COLO668 (cell line): ENCODE measurements at regions not wholly inside any gene's neighbourhood (a gene's known extent, or its start where the extent isn't known, plus 50 kb on each side); places are given as distances from the start of the nearest gene placed in this dataset.

Source experiments
- DNase-seq: peaks from one replicate; lab custom pipeline; 2025; ENCODE audit not compliant: unreplicated experiment; lab: John Stamatoyannopoulos, UW

DNA sequence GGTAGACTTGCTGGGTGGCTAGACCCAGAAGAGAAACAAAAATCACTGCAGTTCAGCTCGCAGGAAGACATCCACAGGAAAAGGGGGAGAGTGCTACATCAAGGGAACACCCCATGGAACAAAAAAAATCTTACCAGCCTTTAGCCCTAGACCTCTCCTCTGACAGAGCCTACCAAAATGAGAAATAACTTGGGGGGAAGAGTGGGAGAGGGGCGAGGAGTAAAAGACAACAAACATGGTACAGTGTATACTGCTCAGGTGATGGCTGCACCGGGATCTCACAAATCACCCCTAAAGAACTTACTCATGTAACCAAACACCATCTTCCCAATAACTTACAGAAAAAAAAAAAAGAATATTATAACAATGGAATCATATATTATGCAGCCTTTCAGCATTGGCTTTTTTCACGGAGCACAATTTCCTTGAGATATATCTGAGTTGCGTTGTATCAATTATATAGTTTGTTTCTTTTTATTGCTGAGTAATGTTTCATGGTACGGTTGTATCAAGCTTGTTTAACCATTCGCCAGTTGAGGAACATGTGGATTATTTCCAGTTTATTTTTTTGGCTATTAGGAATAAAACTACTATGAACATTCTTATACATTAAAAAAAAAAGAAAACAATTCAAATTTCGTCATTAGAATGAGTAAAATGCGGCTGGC is 90.9 kb downstream of the ZNF280B start:
- DNase-seq: no peak

DNA sequence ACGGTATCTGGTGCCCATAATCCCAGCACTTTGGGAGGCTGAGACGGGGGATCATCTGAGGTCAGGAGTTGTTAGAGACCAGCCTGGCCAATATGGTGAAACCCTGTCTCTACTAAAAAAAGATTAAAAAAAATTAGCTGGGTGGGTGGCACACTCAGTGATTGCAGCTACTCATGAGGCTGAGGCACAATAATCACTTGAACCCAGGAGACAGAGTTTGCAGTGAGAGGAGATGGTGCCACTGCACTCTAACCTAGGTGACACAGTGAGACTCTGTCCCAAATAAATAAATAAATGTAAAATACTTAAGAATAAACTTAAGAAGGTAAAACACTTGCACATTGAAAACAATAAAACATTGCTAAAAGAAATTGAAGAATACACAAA is 90.4 kb downstream of the ZNF280B start:
- DNase-seq: no peak

DNA sequence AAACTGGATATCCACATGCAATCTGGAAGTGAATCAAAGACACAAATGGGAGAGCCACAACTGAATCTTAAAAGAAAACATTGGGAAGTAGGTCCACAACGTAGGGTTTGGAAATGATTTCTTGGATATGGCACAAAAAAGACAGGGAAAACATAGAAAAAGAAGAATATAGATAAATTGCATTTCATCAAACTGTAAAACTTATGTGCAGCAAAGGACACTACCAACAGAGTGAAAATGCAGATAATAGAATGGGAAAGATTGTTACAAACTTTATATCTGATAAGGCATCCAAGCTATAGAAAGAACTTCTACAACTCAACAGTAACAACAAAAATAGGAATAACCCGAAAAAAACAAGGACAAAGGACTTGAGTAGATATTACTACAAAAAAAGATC is 89.6 kb downstream of the ZNF280B start:
- no peak for DNase-seq

DNA sequence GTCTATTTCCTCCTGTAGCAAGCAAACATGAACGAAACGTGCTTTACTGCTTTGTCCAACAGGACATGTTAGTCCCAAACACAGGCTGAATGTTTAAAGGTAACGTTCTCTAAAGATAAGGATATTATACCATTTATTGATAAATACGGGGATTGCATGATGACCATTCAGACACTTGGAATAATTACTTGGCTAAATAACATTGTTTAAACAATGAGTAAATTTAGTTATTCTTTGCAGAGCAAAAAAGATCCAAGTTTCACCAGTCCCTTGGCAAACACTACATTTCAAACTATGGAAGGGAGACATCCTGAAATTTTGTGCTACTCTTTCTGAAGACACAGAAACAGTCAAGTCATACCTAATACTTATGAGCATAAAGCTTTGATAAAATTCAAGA is 88.0 kb downstream of the ZNF280B start:
- DNase-seq: no peak

DNA sequence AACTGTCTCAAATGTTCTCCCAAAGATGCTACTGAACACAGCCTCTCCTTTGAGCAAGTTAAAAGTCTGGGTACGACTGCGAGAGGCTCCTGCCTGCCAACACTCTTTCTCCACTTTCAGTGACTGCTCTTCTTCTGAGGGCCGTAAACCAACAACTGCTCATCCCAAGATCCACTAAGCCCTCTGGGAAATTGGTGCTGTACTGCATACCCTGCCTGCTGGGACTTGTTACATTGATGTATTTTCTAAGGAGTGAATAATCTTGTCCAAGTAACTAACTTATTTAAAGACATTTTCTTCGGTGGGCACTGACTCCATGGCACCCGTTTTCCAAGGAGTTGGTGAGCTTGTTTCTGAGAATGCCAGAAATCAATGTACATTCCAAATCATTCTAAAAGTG is 87.2 kb downstream of the ZNF280B start:
- no peak for DNase-seq

DNA sequence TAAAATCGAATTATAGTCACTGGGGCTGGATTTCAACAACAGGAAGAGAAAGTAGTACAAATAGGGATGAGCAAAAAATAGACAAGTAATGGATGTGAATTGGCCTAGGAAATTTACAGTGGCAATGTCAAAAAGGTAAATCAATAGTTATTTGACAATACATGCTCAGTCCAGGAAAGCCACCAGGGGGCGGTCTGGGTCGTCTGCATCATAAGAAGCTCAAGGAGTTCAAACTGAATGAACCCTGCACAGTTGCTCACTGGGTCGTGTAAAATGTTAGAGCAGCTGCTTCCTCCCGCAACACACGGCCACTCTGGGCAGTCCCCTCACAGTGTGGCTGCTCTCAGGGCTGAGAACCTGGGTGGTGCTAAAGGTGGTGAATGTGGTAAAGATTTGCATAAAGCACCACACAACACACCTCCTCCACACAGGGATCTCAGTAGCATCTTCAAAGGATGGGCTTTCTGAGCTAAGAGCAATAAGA is 85.9 kb downstream of the ZNF280B start:
- peak; percentile 86 for DNase-seq

DNA sequence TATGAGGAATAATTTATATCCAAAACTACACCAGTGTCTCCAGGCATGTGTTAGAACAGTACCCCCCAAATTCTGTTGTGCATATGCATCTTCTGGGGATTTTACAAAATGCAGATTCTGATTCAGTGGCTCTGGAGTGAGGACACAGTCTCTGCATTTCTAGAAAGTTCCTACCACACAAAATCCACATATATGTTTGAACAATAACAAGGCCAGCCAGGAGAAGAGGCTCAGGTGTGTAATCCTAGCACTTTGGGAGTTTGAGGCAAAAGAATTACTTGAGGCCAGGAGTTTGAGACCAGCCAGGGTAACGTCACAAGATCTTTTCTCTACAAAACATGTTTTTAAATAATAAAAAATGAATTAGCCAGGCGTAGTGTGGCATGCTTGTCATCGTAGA is 84.9 kb downstream of the ZNF280B start:
- DNase-seq: no peak

DNA sequence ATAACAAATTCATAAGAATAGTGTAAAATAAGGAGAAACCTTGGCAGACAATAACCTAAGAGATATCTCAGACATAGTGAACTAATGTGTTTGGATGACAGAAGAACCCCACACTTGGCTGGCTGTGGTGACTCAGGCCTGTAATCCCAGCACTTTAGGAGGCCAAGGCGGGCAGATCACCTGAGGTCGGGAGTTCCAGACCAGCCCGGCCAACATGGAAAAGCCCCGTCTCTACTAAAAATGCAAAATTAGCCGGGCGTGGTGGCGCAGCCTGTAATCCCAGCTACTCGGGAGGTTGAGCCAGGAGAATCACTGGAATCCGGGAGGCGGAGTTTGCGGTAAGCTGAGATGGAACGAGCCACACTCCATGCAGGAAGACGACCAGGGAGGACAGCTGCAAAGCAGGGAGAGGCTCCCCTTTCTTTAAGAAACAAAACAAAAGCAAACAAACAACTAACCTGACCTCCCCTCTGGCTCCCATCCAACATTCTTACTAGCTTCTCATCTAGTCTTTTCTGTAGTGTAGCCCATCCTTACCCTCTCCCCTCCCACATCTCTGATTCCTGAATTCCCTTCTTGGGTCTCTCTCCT is 84.2 kb downstream of the ZNF280B start:
- DNase-seq: no peak

DNA sequence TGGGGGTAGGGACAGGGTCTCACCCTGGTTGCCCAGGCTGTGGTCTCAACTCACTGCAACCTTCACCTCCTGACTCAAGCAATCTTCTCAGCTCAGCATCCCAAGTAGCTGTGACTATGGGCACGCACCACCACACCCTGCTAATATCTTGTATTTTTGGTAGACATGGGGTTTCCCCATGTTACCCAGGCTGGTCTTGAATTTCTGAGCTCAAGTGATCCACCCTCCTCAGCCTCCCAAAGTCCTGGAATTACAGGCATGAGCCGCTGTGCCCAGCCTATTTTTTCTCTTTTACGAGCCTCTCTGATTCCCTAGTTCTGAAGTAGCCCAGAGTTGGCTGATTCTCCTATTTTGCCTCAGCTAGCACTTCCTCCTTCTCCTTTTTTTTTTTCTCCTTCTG is 83.6 kb downstream of the ZNF280B start:
- DNase-seq: no peak

DNA sequence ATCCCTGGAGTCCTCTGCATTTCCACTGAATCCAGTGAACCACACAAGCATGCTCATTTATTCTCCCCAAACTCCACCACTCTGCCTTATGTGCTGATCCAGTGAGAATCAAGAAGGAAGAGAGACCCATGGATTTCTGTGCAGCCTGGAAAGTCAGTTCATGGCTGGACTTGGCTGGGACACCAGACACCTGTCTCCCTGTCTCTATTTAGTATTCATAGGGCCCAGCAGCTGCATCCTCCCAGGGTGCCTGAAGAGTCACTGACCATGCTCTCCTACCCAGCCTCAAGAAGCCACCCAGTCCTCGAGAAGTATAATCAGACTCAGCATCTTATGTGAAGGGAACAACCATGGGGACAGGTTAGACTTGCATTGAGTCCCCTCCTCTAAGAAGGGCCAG is 83.2 kb downstream of the ZNF280B start:
- DNase-seq: peak; percentile 14

DNA sequence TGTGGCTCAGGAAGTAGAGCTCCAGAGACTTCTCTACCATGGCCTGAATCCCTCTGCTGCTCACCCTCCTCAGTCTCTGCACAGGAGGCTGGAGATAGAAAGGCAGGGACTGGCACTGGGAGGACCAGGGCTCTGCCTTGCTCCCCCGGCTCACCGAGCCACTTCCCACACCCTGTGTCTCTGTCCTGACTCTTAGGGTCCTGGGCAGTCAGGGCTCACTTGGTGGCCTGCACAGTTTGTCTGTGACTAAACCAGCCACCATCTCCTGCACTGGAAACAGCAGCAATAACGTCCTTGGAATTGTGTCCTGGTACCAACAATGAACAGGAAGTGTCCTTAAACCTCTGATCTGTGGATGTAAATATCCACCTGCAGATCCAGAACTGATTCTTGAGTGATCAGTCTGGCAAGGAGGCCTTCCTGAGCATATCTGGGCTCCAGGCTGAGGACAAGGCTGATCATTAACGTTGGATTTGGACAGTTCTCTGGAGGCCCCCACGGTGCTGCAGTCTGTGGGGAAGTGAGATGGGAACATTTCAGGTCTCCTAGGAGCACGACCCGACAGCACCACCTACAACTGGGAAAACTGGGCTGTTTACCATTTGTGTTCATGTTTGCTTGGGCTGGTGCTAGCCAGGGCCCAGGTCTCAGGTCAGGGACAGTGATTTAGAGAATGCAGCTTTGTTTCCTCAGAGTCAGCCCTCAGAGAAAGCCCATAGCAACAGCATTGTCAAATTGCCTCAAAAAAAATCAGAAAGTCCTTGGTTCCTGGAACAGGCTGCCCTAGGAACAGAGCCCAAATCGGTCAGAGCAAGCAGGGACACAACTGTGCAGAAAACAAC is 82.5 kb downstream of the ZNF280B start:
- no peak for DNase-seq

DNA sequence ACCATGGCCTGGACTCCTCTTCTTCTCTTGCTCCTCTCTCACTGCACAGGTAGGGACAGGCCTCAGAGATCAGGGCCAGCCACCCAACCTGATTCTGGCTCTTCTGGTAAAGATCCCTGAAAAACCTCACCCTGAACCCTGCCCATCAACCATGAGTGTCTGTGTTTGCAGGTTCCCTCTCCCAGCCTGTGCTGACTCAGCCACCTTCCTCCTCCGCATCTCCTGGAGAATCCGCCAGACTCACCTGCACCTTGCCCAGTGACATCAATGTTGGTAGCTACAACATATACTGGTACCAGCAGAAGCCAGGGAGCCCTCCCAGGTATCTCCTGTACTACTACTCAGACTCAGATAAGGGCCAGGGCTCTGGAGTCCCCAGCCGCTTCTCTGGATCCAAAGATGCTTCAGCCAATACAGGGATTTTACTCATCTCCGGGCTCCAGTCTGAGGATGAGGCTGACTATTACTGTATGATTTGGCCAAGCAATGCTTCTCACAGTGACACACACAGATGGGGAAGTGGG is 80.9 kb downstream of the ZNF280B start:
- DNase-seq: no peak

DNA sequence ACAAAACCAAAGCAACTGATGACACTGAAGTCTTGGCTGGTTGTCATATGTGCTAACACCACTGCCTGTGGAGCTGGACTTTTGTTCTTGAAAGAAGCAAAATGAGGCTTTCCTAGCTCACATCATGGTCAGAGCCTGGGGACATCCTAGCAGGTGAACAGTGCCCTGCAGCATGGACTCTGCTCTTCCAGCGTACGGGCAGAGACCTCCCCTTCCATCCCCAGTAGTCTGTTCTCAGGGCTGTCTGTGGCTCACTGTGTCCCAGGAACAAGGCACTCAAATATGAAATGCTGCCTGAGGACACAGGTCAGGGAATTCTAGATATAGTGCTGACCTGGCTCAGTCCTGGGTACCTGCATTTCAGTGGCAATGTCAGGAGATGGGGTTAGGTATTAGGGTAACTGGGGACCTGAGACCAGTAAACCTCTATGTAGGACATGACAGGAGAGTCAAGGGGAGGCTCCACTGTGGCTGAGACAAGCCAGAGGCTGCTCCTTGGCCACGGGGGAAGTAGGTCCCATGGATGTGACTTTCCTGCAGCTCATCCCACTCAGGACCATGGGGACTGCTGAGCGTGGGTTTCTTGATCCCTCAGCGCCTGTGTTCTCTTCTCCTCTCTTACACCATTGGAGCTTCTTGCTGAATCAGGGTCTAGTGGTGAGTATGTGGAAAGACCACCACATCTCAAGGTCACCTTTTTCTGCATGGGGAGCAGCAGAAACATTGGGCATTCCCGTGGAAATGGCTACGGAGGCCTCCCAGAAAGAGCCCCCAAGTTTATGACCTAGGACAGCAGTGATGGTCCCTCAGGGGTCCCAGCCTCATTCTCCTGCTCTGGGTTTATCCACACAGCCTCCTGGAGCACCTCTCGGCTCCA is 80.1 kb downstream of the ZNF280B start:
- DNase-seq: no peak

DNA sequence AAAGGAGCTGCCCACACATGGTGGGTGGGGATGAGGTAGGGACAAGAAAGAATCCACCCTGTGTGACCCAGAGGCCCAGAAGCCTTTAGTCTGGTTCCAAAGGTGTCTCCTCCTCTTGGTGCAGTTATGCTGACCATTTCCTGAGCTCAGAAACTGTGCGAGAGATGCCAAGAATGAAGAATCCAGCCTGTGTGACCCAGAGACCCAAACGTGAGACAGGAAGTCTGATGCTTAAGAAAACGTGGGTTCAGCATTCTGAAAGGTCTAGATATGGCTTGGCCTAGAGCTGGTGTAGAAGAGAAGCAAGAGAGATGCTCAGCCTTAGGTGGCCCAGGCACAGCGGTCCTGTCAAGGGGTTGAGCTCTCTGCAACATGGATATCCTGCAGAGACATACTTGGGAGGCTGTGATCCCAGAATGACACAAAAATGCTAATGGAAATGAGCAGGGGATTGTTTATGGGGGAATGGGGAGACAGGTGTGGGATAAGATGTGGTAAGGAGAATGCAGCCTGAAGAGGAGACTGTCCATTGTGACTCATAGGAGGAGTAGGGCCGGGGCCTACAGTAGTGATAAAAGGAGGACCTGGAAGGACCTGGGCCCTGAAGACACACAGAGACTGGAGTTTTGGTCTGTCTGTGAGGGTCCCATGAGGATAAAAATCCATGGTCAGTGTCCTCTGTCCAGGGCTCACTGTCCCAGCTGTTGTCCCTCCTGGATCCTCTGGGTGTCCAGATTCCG is 79.0 kb downstream of the ZNF280B start:
- DNase-seq: no peak

DNA sequence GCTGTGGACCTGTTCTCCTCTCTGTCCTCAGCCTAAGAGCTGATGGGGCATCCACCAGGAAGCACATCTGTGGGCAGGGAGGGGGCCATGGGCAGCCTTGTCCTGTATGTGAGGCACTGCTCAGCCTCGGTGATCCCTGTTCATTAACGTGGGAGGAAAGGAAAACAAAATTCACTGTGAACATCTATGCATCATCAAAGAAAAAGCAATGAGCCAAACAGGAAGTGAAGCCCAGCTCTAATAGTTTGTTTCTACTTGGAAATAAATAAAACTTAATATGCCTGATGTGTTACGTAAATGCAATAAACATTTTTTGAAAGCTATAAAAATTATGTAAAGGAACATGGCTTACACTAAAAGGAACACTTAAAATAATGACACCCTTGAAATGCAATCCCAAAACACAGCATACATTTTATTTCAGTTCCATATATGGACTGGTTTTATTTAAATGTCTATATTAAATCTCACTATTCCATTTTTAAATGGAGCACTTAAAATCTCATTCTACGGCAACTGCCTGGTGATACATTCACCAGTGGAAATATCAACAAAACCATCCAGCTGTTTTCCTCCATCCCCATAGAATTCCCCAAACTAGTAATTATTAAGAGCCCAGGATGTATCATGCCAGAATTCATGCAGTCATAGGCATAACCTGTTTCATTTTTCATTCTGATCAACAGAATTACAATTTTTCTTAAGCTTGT is 78.3 kb downstream of the ZNF280B start:
- no peak for DNase-seq

DNA sequence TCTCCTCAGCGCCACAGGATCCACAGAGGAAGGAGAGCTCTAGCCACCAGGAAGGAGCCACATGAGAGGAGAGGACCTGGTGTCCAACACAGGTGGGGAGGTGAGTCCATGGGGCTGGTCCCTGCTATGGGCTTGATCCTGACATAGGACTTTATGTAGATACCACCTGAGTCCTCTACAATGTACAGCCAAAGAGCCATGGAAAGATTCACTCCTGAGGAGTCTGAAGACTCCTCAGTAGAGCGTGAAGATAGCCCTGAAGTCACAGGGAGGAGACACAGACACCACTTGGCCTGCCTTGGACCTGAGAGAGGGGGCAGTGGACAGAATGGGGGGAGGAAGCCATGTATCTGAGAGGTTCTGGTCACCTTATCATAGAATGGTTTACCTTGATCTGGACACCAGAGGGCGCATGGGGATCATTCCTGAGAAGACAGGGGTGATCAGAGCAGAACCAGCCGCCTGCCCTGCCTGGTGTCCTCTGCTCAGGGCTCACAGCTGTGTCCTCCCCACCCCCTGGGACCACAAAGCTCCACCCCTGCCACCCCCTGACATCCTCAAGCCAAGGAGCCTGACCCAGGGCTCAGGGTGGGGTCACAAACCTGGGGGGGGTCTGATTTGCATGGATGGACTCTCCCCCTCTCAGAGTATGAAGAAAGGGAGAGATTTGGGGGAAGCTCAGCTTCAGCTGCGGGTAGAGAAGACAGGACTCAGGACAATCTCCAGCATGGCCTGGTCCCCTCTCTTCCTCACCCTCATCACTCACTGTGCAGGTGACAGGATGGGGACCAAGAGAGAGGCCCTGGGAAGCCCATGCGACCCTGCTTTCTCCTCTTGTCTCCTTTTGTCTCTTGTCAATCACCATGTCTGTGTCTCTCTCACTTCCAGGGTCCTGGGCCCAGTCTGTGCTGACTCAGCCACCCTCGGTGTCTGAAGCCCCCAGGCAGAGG is 77.0 kb downstream of the ZNF280B start:
- peak; percentile 78 for DNase-seq

DNA sequence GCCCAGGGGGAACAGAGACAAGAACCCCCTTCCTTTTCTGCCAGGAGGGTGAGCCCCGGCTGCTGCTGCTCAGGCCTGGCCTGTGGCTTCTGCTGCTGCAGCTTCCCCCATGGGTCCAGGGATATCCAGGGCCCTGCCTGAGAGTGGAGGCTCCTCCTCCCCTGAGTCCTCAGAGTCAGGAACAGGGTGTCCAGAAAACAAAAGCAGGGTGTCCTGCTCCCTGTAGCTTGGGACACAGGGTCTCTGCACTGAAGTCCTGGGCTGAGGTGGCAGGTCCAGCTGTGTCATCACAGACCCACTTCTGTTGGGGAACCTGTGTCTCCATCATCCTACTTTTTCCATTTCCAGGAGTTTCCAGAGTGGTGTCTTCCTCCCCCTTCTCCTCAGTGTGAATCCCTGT is 76.1 kb downstream of the ZNF280B start:
- no peak for DNase-seq

DNA sequence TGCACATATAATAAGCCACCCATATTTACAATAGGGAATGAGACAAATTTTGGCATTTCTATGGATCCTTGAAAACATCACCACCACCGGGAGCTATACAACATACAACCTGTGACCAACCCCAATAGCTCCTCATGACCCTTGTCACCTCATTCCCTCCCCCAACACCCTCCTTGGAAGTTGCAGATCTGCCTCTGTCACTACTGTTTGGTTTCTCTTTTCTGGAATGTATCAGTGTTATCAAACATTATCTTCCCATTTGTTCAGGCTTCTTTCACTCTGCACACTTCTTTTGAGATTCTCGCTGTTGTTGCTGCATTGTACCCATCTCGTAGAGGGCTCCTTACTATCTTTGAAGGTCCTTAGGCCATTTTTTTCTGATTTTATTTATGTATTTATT is 75.6 kb downstream of the ZNF280B start:
- no peak for DNase-seq

DNA sequence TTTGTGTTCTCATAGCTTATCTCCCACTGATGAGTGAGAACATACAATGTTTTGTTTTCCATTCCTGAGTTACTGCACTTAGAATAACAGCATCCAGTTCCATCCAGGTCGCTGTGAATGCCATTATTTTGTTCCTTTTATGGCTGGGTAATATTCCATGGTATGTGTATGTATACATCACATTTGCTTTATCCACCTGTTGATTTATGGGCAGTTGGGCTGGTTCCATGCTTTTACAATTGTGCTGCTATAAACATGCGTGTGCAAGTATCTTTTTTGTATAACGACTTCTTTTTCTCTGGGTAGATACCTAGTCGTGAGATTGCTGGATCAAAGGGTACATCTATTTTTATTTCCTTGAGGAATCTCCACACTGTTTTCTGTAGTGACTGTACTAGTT is 74.8 kb downstream of the ZNF280B start:
- no peak for DNase-seq
